Left lung (tissue), 4 donors: ENCODE measurements at regions not wholly inside any gene's neighbourhood (a gene's known extent, or its start where the extent isn't known, plus 50 kb on each side); places are given as distances from the start of the nearest gene placed in this dataset.
A peak's percentile ranks its signal among the peaks of the same experiment; 100 is the strongest.
"Not testable (repeated sequence)": the region's sequence is repeated elsewhere in the genome, so short reads cannot be mapped to it uniquely, and the experiment has no call there.

Experiments used
- ATAC-seq: fragments of 200-7000 bp; cut with Tn5 transposase; one replicate; pipeline ENCODE4 v1.9.1; 2020; ENCODE audit warnings: moderate library complexity
- DNase-seq, 4 donors: peaks; one replicate each; pipeline ENCODE4 v3.0.0-alpha.2; 2013 to 2020
- H3K27ac ChIP-seq, 2 donors: fragments of 200-600 bp; sonication (generic) in 1 of 2; one replicate each; pipeline versions ENCODE4 v1.5.0 to v1.8.0; 2020 to 2021
- H3K27me3 ChIP-seq, 2 donors: fragments of 200-600 bp; sonication (generic) in 1 of 2; one replicate each; pipeline versions ENCODE4 v1.5.0 to v1.8.0; 2020 to 2021
- H3K36me3 ChIP-seq, 2 donors: fragments of 200-600 bp; sonication (generic) in 1 of 2; one replicate each; pipeline versions ENCODE4 v1.5.0 to v1.8.0; 2020 to 2021
- H3K4me1 ChIP-seq, 2 donors: fragments of 200-600 bp; one replicate each; pipeline ENCODE4 v1.8.0; 2021
- H3K4me3 ChIP-seq, 2 donors: fragments of 200-600 bp; sonication (generic) in 1 of 2; one replicate each; pipeline versions ENCODE4 v1.5.0 to v1.8.0; 2020 to 2021; ENCODE audit warnings: mild to moderate bottlenecking in 1 of 2
- H3K9me3 ChIP-seq, 2 donors: fragments of 200-600 bp; sonication (generic) in 1 of 2; one replicate each; pipeline versions ENCODE4 v1.5.0 to v1.8.0; 2020 to 2021
- intact Hi-C, 2 donors: fragments of 100-400 bp; cut with DNase I; formaldehyde crosslinking; loops; one replicate each; pipeline versions ENCODE4 v1.11.2 to v1.14.2; 2022
- TF ChIP-seq, protein P1 (sequence below), 2 donors: fragments of 200-600 bp; sonication (generic) in 1 of 2; IDR thresholded peaks; one replicate each; pipeline versions ENCODE4 v1.5.0 to v1.8.0; 2021; ENCODE audit warnings: antibody characterized with exemption in 2 of 2
- donor health status: DM: no; HTN: yes; CAD: no.
- donor health status: DM: no; HTN: no; CAD: no.

DNA sequence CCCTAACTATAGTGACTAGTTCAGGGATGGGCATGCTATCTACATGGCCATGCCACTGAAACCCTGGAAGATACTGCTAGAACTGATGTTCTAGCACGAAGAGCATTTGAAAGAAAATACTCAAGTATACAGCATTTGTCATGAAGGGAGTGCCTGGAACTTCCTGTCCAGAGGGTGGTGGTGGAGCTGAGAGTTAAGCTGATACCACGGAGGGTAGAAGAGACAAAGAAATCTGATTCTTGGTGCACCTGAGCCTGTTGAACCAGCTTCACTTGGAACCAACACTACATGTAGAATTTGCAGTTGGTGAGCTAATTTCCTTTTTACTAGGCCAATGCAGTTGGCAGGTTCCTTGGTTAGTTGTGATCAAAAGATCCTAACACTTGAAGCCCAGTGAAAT is 116.4 kb downstream of the CCNG2 start:
- Histone ChIP-seq H3K4me3 (no peak overlapping the region), H3K9me3 (no peaks in the 10 kb centered on the region), H3K4me1 (no peaks in the 10 kb centered on the region), H3K27me3 (no peaks in the 10 kb centered on the region), H3K36me3 (no peaks in the 10 kb centered on the region), H3K27ac (no peak overlapping the region)
- ATAC-seq (no peak), DNase-seq (no peak)
- intact Hi-C loops, result no loop called here
- TF ChIP-seq, protein P1, sequence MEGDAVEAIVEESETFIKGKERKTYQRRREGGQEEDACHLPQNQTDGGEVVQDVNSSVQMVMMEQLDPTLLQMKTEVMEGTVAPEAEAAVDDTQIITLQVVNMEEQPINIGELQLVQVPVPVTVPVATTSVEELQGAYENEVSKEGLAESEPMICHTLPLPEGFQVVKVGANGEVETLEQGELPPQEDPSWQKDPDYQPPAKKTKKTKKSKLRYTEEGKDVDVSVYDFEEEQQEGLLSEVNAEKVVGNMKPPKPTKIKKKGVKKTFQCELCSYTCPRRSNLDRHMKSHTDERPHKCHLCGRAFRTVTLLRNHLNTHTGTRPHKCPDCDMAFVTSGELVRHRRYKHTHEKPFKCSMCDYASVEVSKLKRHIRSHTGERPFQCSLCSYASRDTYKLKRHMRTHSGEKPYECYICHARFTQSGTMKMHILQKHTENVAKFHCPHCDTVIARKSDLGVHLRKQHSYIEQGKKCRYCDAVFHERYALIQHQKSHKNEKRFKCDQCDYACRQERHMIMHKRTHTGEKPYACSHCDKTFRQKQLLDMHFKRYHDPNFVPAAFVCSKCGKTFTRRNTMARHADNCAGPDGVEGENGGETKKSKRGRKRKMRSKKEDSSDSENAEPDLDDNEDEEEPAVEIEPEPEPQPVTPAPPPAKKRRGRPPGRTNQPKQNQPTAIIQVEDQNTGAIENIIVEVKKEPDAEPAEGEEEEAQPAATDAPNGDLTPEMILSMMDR (IDR thresholded peaks at IDR 0.05), result no peak

DNA sequence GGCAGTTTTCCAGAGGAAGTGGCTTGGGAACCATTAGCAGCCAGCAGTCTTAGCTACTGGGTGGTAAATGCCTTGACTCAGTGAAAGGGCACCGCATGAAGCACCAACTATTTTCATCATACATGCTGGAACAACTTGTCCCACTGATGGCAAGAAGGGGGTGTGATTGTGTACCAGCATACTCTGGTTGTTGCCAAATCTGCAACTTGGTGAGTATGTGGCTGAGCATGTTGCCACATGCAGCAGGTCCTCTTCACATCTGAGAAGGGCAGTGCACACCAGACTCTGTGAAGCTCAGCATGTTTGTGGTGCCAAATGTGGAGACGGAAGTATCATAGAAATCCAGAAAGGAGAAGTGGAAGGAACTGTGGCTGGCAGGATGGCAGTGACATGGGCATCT is 122.1 kb downstream of the CCNG2 start:
- H3K4me1 ChIP-seq, ATAC-seq, H3K4me3 ChIP-seq, DNase-seq, H3K9me3 ChIP-seq, H3K27ac ChIP-seq, H3K27me3 ChIP-seq, H3K36me3 ChIP-seq, intact Hi-C loops: not testable (repeated sequence)

DNA sequence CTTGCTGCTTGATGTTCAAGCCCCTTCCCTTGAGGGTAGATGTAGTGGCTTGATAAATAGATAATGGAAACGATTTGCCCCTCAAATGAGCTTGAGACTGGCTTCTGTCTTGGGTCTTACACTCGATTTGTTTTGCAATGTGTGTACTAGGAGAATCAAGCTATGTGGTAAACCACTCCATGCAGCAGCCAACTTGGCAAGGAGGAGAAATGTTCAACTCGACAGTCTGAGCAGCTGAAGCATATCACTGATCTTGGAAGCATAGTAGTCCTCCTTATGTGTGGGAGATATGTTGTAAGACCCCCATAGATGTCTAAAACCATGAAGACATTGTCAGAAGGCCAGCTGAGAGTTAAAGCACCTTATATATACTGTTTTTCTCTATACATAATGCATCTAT is 125.3 kb downstream of the CCNG2 start:
- Histone ChIP-seq H3K4me1 (no peaks in the 10 kb centered on the region), H3K27me3 (no peaks in the 10 kb centered on the region), H3K4me3 (no peak overlapping the region), H3K36me3 (no peaks in the 10 kb centered on the region), H3K9me3 (no peaks in the 10 kb centered on the region), H3K27ac (no peak overlapping the region)
- ATAC-seq (peak; percentile 40), DNase-seq (peak in 2 of 4 donors; percentile 31 to 68)
- intact Hi-C loops, result no loop called here
- TF ChIP-seq, protein P1 (IDR thresholded peaks at IDR 0.05), result no peak

DNA sequence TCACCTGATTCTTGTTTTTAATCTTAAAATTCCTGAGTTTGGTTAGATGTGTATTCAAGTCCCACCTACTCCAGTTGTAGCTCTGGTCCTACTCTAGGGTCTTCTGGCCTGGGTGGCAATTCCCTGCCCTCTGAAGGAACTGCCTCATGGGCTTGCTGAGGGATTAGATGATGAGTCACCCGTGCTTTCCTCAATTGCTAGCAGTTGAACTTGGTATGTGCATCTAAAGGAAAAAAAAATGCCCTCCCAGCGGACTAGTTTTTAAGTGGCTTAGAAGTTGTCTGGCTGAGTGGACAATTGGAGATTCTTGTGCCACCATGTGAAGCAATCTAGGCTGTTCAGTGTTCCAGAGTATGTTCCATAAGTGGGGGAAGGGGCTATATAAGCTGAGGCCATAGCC is 127.0 kb downstream of the CCNG2 start:
- H3K4me3 ChIP-seq, result no peak overlapping the region
- TF ChIP-seq, protein P1 (IDR thresholded peaks at IDR 0.05), result no peak
- intact Hi-C loops, result no loop called here
- H3K9me3 ChIP-seq, result no peaks in the 10 kb centered on the region
- no peak overlapping the region for H3K27ac ChIP-seq
- no peaks in the 10 kb centered on the region for H3K36me3 ChIP-seq
- no peaks in the 10 kb centered on the region for H3K27me3 ChIP-seq
- DNase-seq (no peak), ATAC-seq (no peak)
- H3K4me1 ChIP-seq, result no peaks in the 10 kb centered on the region

DNA sequence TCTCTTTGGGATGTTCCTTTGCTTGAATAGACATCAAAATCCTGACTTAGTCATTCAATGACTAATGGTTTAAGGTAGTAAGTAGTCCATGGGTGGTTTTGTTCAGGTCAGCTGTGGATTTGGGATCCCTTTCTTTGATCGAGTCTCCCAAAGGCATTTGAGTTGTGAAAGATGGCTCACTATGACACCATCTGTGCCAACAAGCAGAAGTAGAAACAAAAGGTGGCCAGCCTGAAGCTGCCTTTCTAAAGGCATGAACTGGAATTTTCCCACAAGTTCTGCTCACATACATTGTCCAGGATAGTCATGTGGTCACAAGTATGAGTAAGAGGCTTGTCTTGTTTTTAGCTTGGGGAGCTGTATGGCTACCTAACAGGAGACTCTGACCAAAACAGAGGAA is 129.9 kb downstream of the CCNG2 start:
- Histone ChIP-seq H3K27ac (no peak overlapping the region), H3K9me3 (no peaks in the 10 kb centered on the region), H3K4me1 (no peaks in the 10 kb centered on the region), H3K27me3 (no peaks in the 10 kb centered on the region), H3K36me3 (no peaks in the 10 kb centered on the region), H3K4me3 (no peak overlapping the region)
- DNase-seq, result no peak
- TF ChIP-seq, protein P1 (IDR thresholded peaks at IDR 0.05), result no peak
- ATAC-seq, result no peak
- intact Hi-C loops, result no loop called here

DNA sequence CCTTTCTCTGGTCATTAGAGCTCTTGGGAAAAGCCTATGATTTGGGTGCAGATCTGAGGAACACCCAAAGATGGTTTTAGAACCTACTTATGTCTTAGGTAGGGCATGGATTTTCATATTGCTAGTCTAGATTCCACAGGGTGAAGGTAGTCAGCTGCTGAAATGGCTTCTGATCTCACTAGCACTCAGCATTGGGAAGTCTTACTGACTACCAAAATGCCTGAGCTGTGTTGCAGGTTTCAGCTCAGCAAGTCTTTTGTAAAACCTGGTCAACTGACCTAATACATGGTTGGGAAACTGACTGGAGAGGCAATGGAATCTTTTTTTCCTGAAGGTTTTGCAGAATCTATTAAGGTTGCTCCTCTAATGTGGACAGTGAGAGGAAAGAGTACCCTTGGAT is 136.4 kb downstream of the CCNG2 start:
- TF ChIP-seq, protein P1 (IDR thresholded peaks at IDR 0.05), result no peak
- Histone ChIP-seq H3K27ac (no peak overlapping the region), H3K4me1 (no peaks in the 10 kb centered on the region), H3K9me3 (peaks cover 0 to 3% of the 10 kb centered on the region in 2 donors), H3K36me3 (no peaks in the 10 kb centered on the region), H3K4me3 (no peak overlapping the region), H3K27me3 (no peaks in the 10 kb centered on the region)
- intact Hi-C loops, result no loop called here
- ATAC-seq (no peak), DNase-seq (no peak)

DNA sequence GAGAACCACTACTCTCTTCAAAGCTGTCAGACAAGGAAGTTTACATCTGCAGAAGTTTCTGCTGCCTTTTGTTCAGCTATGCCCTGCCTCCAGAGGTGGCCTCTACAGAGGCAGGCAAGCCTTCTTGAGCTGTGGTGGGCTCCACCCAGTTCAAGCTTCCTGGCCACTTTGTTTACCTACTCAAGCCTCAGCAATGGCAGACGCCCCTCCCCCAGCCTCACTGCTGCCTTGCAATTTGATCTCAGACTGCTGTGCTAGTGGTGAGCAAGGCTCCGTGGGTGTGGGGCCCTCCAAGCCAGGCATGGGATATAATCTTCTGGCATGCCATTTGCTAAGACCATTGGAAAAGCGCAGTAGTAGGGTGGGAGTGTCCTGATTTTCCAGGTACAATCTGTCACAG is 144.0 kb downstream of the CCNG2 start:
- DNase-seq, result peak in 2 of 4 donors; percentile 51 to 55

More for the DNA sequence above, 144.0 kb downstream of the CCNG2 start:
- H3K36me3 ChIP-seq, H3K4me1 ChIP-seq, intact Hi-C loops, H3K4me3 ChIP-seq, H3K27me3 ChIP-seq, ATAC-seq, H3K27ac ChIP-seq, H3K9me3 ChIP-seq: not testable (repeated sequence)
